HUES64 (cell line): ENCODE measurements at regions not wholly inside any gene's neighbourhood (a gene's known extent, or its start where the extent isn't known, plus 50 kb on each side); places are given as distances from the start of the nearest gene placed in this dataset.
"Not testable (repeated sequence)": the region's sequence is repeated elsewhere in the genome, so short reads cannot be mapped to it uniquely, and the experiment has no call there.

ENCODE experiments used
- H3K27ac ChIP-seq: 2 replicates; pipeline ENCODE4 v1.7.0; 2013; ENCODE audit warnings: low read depth, low read length, inconsistent platforms
- H3K27me3 ChIP-seq: 2 replicates; pipeline ENCODE4 v1.6.1; 2013; ENCODE audit warnings: mild to moderate bottlenecking, low read length; ENCODE audit not compliant: insufficient read depth
- H3K36me3 ChIP-seq: 2 replicates; pipeline ENCODE4 v1.6.1; 2013; ENCODE audit warnings: mild to moderate bottlenecking, low read length; ENCODE audit not compliant: insufficient read depth
- H3K4me1 ChIP-seq: 2 replicates; pipeline ENCODE4 v1.6.1; 2013; ENCODE audit warnings: mild to moderate bottlenecking, low read length, moderate library complexity; ENCODE audit not compliant: insufficient read depth
- H3K4me3 ChIP-seq: 2 replicates; pipeline ENCODE4 v1.5.1; 2013; ENCODE audit warnings: mild to moderate bottlenecking, low read length, moderate library complexity
- H3K9ac ChIP-seq: 2 replicates; pipeline ENCODE4 v1.6.1; 2013; ENCODE audit warnings: mild to moderate bottlenecking, low read depth, low read length
- H3K9me3 ChIP-seq: 2 replicates; pipeline ENCODE4 v1.6.1; 2013; ENCODE audit warnings: low read depth, low read length; ENCODE audit not compliant: insufficient read depth
- WGBS: fragments of 150-250, 120-280 bp; methylation state at CpG from one replicate; pipeline ENCODE4 v1.1.7; 2013; ENCODE audit warnings: missing lambda C conversion rate; 5-methylcytosine and 5-hydroxymethylcytosine counted together

GRCh38 chr7:65638918-65639317 lies 234.0 kb upstream of the VKORC1L1 start:
- not testable (repeated sequence) for H3K4me3 ChIP-seq, H3K27ac ChIP-seq, H3K9me3 ChIP-seq, H3K27me3 ChIP-seq, H3K4me1 ChIP-seq, H3K36me3 ChIP-seq, H3K9ac ChIP-seq
- WGBS = no CpG with 5 or more reads among the region's 1 CpG

- WGBS = no CpG with 5 or more reads among the region's 3 CpGs
- H3K4me3 ChIP-seq, H3K9ac ChIP-seq, H3K36me3 ChIP-seq, H3K4me1 ChIP-seq, H3K27ac ChIP-seq, H3K9me3 ChIP-seq, H3K27me3 ChIP-seq: not testable (repeated sequence)
Measured at GRCh38 chr7:65639717-65640116, 233.2 kb upstream of the VKORC1L1 start.

GRCh38 chr7:65643498-65643897 lies 229.4 kb upstream of the VKORC1L1 start:
- not testable (repeated sequence) for H3K4me1 ChIP-seq, H3K4me3 ChIP-seq, H3K9ac ChIP-seq, H3K9me3 ChIP-seq, H3K36me3 ChIP-seq, H3K27me3 ChIP-seq, H3K27ac ChIP-seq
- no CpG with 5 or more reads among the region's 5 CpGs for WGBS

- H3K36me3 ChIP-seq, H3K9ac ChIP-seq, H3K4me1 ChIP-seq: not testable (repeated sequence)
Measured at GRCh38 chr7:65647153-65647964, 225.5 kb upstream of the VKORC1L1 start.

GRCh38 chr7:65651174-65651573 lies 221.7 kb upstream of the VKORC1L1 start:
- WGBS = 86% methylated on average over 2 of the region's 2 CpGs

More at GRCh38 chr7:65647153-65647964, 225.5 kb upstream of the VKORC1L1 start:
- not testable (repeated sequence) for H3K27me3 ChIP-seq, H3K27ac ChIP-seq, H3K4me3 ChIP-seq, H3K9me3 ChIP-seq
- no CpG with 5 or more reads among the region's 78 CpGs for WGBS

GRCh38 chr7:65651826-65652592 lies 220.9 kb upstream of the VKORC1L1 start:
- not testable (repeated sequence) for H3K9ac ChIP-seq, H3K36me3 ChIP-seq

More at GRCh38 chr7:65651174-65651573, 221.7 kb upstream of the VKORC1L1 start:
- H3K36me3 ChIP-seq, H3K9ac ChIP-seq, H3K9me3 ChIP-seq, H3K4me1 ChIP-seq, H3K27me3 ChIP-seq, H3K4me3 ChIP-seq, H3K27ac ChIP-seq: not testable (repeated sequence)

GRCh38 chr7:65652669-65653068 lies 220.2 kb upstream of the VKORC1L1 start:
- no CpG with 5 or more reads among the region's 1 CpG for WGBS
- not testable (repeated sequence) for H3K27me3 ChIP-seq, H3K27ac ChIP-seq, H3K4me1 ChIP-seq, H3K9ac ChIP-seq, H3K9me3 ChIP-seq, H3K4me3 ChIP-seq, H3K36me3 ChIP-seq

More at GRCh38 chr7:65651826-65652592, 220.9 kb upstream of the VKORC1L1 start:
- not testable (repeated sequence) for H3K27me3 ChIP-seq, H3K4me3 ChIP-seq, H3K4me1 ChIP-seq, H3K27ac ChIP-seq, H3K9me3 ChIP-seq

DNA sequence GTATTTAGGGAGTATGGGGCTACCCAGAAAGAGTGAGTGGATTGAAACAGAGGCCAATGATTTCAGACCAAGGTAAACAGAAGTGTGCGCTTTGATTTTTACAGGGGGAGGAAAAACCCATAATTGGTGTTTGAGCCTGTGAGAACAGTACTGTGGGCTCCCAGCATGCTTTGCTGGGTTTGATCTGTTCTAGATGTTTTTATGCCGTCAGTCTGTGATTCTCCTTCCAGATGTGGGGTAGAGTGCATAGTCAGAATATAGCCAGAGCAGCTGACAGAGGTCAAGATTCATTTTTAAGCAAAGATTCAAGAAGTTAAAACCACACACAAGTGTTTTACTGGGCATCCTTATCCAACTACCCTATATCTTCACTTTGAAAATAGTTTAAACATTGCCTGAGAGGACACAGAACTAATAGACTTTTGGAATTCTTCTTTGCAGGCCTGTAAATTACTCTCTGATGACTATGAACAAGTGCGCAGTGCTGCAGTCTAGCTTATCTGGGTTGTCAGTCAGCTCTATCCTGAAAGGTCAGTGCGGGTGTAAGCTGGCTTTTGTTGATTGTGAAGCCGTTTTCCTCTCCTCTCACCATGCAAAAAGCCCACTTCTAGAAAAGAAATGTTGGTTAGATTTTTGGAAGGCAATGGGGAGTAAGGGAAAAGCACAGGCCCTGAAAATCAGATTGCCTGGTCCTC lies 216.2 kb upstream of the VKORC1L1 start:
- H3K9me3 ChIP-seq, H3K4me1 ChIP-seq, H3K27me3 ChIP-seq, H3K27ac ChIP-seq, H3K36me3 ChIP-seq, H3K9ac ChIP-seq, H3K4me3 ChIP-seq: not testable (repeated sequence)
- no CpG with 5 or more reads among the region's 5 CpGs for WGBS

GRCh38 chr7:65683362-65683761 lies 189.5 kb upstream of the VKORC1L1 start:
- WGBS = 94% methylated on average over 5 of the region's 6 CpGs
- H3K27me3 ChIP-seq, H3K27ac ChIP-seq, H3K4me3 ChIP-seq, H3K36me3 ChIP-seq, H3K9me3 ChIP-seq, H3K9ac ChIP-seq, H3K4me1 ChIP-seq: not testable (repeated sequence)

DNA sequence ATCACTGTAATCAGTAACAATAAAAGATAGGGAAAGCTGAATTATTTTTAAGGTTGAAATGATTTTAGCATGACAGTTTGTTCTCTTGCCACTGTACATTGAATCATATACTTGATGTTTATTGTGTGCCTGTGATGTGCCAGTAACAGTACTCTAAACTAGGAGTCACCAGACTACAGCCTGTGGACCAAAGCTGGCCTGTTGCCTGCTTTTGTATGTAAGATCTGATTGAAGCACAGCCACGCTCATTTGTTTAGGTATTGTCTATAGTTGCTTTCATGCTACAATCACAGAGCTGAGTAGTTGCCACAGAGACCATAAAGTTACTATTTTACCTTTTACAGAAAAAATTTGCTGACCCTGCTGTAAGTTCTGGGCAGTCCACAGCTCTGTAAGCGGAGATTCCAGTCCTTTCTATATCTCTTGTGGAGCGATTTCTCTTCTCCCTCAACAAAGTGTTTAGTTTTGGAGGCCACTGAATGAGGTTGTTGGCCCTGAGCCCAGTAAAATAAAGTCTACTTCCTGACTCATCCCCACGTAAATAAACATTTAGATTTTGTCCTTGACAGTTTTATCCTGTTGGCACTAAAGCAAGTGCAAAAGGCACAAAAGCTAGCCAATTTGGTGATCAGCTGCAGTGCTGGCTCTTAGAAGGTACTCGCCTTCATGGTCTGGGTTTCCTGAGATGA lies 173.7 kb upstream of the VKORC1L1 start:
- not testable (repeated sequence) for H3K4me3 ChIP-seq, H3K4me1 ChIP-seq, H3K9ac ChIP-seq, H3K9me3 ChIP-seq, H3K36me3 ChIP-seq, H3K27ac ChIP-seq, H3K27me3 ChIP-seq
- WGBS = no CpG with 5 or more reads among the region's 5 CpGs
